AG10803 (cell line): ENCODE measurements at regions not wholly inside any gene's neighbourhood (a gene's known extent, or its start where the extent isn't known, plus 50 kb on each side); places are given as distances from the start of the nearest gene placed in this dataset.

ENCODE experiments used
- DNase-seq: peaks from one replicate; pipeline ENCODE4 v3.0.0; 2010; ENCODE audit warnings: low read depth
- H3K4me3 ChIP-seq: 2 replicates; pipeline ENCODE4 v1.5.1; 2011; ENCODE audit warnings: mild to moderate bottlenecking, low read length, control low read depth
- CTCF ChIP-seq: conservative IDR thresholded peaks from 2 replicates; pipeline ENCODE4 v1.5.1; 2011; ENCODE audit warnings: mild to moderate bottlenecking, low read length, control low read depth, inconsistent platforms

GRCh38 chr22:49356428-49356827, 471.2 kb downstream of the BRD1 start:
- H3K4me3 ChIP-seq, result no peak overlapping the region
- no peak for TF ChIP-seq CTCF
- no peak for DNase-seq

GRCh38 chr22:49355211-49355920, 472.3 kb downstream of the BRD1 start:
- TF ChIP-seq CTCF, result no peak
- no peak for DNase-seq

GRCh38 chr22:49354516-49355210, 473.0 kb downstream of the BRD1 start:
- no peak for TF ChIP-seq CTCF
- DNase-seq, result no peak
- H3K4me3 ChIP-seq, result no peak overlapping the region

More at GRCh38 chr22:49355211-49355920, 472.3 kb downstream of the BRD1 start:
- H3K4me3 ChIP-seq, result no peak overlapping the region

GRCh38 chr22:49353235-49353634, 474.4 kb downstream of the BRD1 start:
- no peak for DNase-seq
- no peak for TF ChIP-seq CTCF
- no peak overlapping the region for H3K4me3 ChIP-seq

- no peak for TF ChIP-seq CTCF
- DNase-seq, result no peak
- no peak overlapping the region for H3K4me3 ChIP-seq
Observed at GRCh38 chr22:49352361-49353169, 475.1 kb downstream of the BRD1 start.

- DNase-seq, result no peak
- no peak for TF ChIP-seq CTCF
- no peak overlapping the region for H3K4me3 ChIP-seq
Observed at GRCh38 chr22:49351761-49352227, 475.9 kb downstream of the BRD1 start.
